GM12874 (cell line): ENCODE measurements at regions not wholly inside any gene's neighbourhood (a gene's known extent, or its start where the extent isn't known, plus 50 kb on each side); places are given as distances from the start of the nearest gene placed in this dataset.

ENCODE experiments used
- TF ChIP-seq, protein P1 (sequence below): IDR thresholded peaks from 2 replicates; pipeline ENCODE4 v1.5.1; 2011; ENCODE audit warnings: low read depth, mild to moderate bottlenecking, control low read depth, low read length, moderate library complexity; ENCODE audit not compliant: insufficient read depth

DNA sequence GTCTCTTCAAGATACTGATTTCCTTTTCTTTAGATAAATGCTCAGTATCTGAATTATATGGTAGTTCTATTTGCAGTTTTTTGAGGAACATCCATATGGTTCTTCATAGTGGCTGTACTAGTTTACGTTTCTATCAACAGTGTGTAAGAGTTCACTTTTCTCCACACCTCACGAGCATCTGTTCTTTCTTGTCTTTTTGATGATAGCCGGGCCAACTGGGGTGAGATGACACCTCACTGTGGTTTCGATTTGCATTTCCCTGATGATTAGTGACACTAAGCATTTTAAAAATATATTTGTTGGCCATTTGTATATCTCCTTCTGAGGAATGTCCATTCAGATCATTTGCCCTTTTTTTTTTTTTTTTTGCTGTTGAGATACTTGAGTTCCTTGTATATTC, 458.8 kb downstream of the SETBP1 start:
- TF ChIP-seq, protein P1, sequence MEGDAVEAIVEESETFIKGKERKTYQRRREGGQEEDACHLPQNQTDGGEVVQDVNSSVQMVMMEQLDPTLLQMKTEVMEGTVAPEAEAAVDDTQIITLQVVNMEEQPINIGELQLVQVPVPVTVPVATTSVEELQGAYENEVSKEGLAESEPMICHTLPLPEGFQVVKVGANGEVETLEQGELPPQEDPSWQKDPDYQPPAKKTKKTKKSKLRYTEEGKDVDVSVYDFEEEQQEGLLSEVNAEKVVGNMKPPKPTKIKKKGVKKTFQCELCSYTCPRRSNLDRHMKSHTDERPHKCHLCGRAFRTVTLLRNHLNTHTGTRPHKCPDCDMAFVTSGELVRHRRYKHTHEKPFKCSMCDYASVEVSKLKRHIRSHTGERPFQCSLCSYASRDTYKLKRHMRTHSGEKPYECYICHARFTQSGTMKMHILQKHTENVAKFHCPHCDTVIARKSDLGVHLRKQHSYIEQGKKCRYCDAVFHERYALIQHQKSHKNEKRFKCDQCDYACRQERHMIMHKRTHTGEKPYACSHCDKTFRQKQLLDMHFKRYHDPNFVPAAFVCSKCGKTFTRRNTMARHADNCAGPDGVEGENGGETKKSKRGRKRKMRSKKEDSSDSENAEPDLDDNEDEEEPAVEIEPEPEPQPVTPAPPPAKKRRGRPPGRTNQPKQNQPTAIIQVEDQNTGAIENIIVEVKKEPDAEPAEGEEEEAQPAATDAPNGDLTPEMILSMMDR: no peak

DNA sequence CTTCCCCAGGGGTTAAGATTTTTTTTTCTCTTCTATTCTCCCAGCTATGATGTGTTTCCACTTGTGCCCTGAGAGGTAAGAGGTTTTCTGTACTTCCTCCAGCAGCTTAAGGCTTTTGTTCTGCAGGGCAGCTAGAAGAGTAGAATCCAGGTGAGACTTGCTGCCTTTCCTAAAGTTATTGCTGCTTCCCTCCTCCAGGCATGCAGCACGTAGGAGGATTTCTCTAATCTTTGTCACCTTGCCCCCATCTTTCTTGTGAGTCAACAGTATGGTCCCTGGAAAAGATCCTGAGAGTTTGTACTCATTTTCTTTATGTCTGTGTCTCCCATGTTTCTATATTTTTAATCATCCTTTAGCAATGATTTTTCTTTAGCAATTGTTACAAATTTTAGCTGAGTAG, 462.2 kb downstream of the SETBP1 start:
- TF ChIP-seq, protein P1: no peak

DNA sequence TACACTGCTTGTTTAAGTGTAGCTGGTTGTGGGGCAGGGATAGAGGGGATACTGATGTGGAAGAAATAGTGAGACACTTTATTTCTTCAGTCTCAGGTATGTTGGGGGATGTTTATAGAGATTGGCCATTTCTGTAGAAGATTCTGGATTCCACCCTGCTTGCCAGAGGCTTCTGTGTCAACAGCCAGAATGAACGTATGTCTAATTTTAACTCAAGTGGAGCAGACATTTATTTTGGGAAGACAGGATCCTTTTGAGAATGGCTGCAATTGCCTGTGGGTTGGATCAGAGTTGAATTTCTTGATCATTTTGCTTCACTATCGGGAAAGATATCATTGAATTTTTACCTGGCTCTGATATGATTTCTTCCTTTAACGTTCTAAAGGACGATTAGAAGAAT, 465.6 kb upstream of the SLC14A2 start:
- TF ChIP-seq, protein P1: no peak

DNA sequence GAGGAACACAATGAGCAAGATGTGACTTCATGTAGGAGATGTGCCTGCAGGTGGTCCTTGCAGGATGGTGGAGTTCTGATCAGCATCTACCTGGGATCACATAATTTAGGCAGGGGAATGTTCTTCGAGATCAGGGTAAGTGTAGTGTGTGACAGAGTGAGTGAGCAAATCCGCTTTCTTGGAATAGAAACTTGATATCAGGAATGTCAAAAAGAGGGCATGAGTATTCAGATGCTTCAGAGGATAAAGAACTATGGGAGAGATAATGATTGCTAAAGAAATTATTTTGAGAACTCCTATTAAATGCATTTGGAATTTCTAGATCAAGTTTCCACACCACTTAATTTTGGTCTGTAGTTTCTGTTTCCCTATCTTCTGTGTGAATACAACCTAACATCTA, 463.6 kb upstream of the SLC14A2 start:
- TF ChIP-seq, protein P1: no peak

- TF ChIP-seq, protein P1: no peak
Observed at GRCh38 chr18:45155526-45155925, 459.8 kb upstream of the SLC14A2 start.

GRCh38 chr18:45156946-45157345, 458.3 kb upstream of the SLC14A2 start:
- TF ChIP-seq, protein P1: no peak

GRCh38 chr18:45157576-45157975, 457.7 kb upstream of the SLC14A2 start:
- TF ChIP-seq, protein P1: no peak

DNA sequence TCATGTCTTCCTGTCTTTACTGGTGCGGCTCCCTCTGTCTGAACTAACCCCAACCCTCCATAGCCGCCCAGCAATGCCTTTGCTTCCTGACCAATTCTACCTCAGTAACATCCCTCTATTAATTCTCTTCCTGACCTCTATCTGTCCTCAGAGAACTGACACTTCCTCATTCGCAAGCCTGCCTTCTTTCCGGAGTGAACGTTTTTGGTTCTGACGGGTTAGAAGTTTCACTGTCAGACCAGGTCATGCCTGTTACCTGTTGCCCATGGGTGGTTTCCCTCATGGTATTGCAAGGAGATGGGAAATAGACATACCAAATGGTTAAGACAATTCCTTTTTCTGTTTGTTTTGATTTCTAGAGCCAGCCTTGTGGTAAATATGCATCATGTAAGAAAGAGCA, 453.4 kb upstream of the SLC14A2 start:
- TF ChIP-seq, protein P1: no peak
